ENCODE measurements at regions not wholly inside any gene's neighbourhood (a gene's known extent, or its start where the extent isn't known, plus 50 kb on each side); places are given as distances from the start of the nearest gene placed in this dataset.
"Not testable (repeated sequence)": the region's sequence is repeated elsewhere in the genome, so short reads cannot be mapped to it uniquely, and the experiment has no call there.

DNA sequence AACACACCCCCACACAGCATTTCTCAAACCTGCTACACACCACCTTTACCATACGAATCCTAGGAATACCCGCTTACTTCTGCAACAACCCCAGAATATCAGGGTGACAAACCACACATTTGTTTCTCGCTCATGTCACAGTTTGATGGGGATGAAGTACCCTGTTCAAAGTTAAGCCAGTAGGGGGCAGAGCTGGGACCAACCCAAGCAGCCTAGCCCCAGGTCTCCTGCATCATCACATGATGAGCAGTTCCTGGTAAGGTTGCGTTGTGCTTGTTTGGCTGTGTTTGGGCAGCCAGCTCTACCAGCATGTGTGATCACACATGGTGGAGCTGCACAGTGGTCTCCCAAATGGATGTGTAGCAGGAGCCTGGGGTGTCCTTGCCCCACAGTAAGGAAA is 103.6 kb upstream of the C16orf82 start:
- Mint-ChIP-seq H3K27me3 (peaks cover 1% of the 10 kb centered on the region), H3K4me3 (no peak overlapping the region), H3K9me3 (ENCODE audit: low read depth) (no peaks in the 10 kb centered on the region), H3K27ac (no peak overlapping the region), H3K4me1 (ENCODE audit: low read depth) (peaks cover 9% of the 10 kb centered on the region), H3K36me3 (no peaks in the 10 kb centered on the region)

GRCh38 chr16:26969589-26970231 is 97.0 kb upstream of the C16orf82 start:
- Mint-ChIP-seq H3K27me3 (no peaks in the 10 kb centered on the region), H3K36me3 (no peaks in the 10 kb centered on the region), H3K27ac (no peak overlapping the region), H3K4me1 (ENCODE audit: low read depth) (no peaks in the 10 kb centered on the region), H3K4me3 (no peak overlapping the region), H3K9me3 (ENCODE audit: low read depth) (no peaks in the 10 kb centered on the region)

DNA sequence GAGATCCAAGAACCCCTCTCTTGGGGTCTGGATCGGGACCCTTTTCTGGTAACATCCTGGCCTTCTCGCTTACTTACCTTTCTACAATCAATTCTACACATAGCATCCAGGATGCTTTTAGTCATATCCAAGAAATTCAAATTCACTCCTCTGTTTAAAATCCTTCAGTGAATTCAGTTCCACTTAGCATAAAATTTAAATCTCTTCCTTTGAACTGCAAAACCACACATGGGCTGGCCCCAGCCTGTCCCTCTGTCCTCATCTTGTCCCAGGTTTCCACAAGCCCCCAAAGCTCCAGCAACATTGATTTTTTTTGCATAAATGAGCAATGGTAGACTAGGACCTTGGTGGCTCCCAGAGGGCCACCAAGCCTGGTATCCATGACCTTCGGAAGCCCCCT is 96.4 kb upstream of the C16orf82 start:
- Mint-ChIP-seq H3K27ac (no peak overlapping the region), H3K4me1 (ENCODE audit: low read depth) (no peaks in the 10 kb centered on the region), H3K4me3 (no peak overlapping the region), H3K9me3 (ENCODE audit: low read depth) (no peaks in the 10 kb centered on the region), H3K27me3 (peaks cover 2% of the 10 kb centered on the region), H3K36me3 (no peaks in the 10 kb centered on the region)

DNA sequence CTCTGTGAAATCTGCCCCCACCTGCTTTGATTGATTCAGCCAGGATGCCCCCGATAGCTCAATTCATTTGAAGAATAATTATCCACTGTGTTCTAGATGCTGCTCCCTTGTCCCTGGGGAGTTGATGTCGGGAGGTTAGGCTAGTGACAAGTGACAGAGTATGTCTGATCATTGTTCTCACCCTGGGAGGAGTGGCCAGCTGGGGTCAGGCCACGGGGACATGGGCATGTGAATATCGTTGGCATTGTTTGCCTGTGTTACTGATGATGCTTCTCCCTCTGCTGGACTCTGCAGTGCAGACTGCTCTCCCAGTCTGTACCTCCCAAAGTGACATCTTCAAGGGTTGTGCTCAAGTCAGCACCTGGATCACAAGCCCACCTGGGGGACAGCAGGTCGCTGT is 89.9 kb upstream of the C16orf82 start:
- Mint-ChIP-seq H3K4me1 (ENCODE audit: low read depth) (no peaks in the 10 kb centered on the region), H3K27me3 (peaks cover 2% of the 10 kb centered on the region), H3K27ac (no peak overlapping the region), H3K9me3 (ENCODE audit: low read depth) (no peaks in the 10 kb centered on the region), H3K36me3 (no peaks in the 10 kb centered on the region), H3K4me3 (no peak overlapping the region)

GRCh38 chr16:26981266-26981938 is 85.3 kb upstream of the C16orf82 start:
- H3K27ac Mint-ChIP-seq: no peak overlapping the region
- no peak overlapping the region for H3K4me3 Mint-ChIP-seq
- peaks cover 1% of the 10 kb centered on the region for H3K27me3 Mint-ChIP-seq
- no peaks in the 10 kb centered on the region for H3K36me3 Mint-ChIP-seq
- no peaks in the 10 kb centered on the region for H3K9me3 Mint-ChIP-seq (ENCODE audit: low read depth)
- no peaks in the 10 kb centered on the region for H3K4me1 Mint-ChIP-seq (ENCODE audit: low read depth)

DNA sequence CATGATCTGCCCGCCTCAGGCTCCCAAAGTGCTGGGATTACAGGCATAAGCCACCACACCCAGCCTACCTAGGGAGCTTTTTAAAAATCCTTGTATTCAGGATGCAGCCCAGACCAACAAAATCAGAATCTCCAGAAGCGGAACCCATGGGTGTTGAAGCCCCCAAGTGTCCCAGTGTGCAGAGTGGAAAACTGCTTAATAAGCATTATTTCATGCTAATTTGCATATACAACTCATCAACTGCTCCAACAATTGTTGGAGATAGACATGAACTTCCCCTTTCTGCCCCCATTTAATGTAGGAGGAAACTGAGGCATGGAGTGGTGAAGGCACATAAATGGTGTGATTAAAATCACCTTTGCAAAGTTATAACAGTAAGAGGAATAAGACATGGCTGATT is 84.3 kb upstream of the C16orf82 start:
- no peak overlapping the region for H3K4me3 Mint-ChIP-seq

DNA sequence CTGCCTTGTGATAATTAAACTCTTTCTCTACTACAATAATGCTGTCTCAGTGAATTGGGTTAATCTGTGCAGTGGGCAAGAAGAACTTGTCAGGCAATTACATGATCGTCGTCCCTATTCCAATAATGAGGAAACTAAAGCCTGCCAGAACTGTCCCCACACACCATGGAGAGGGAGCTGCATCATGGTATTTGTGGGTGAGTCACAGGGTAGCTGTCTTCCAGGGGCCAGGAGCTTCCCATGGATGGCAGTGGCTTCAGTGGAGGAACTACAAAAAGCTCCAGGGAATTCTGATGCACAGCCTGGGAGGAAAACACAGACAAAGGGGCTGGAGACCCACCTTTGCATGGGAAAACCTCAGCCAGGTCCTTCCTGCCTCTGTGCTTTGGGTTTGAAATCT is 83.3 kb upstream of the C16orf82 start:
- Mint-ChIP-seq H3K36me3 (no peaks in the 10 kb centered on the region), H3K27me3 (peaks cover 1% of the 10 kb centered on the region), H3K27ac (no peak overlapping the region), H3K4me3 (no peak overlapping the region), H3K9me3 (ENCODE audit: low read depth) (no peaks in the 10 kb centered on the region), H3K4me1 (ENCODE audit: low read depth) (no peaks in the 10 kb centered on the region)

More for the DNA sequence above, 84.3 kb upstream of the C16orf82 start:
- Mint-ChIP-seq H3K9me3 (ENCODE audit: low read depth) (no peaks in the 10 kb centered on the region), H3K27me3 (peaks cover 1% of the 10 kb centered on the region), H3K36me3 (no peaks in the 10 kb centered on the region), H3K27ac (no peak overlapping the region), H3K4me1 (ENCODE audit: low read depth) (no peaks in the 10 kb centered on the region)

GRCh38 chr16:26985100-26986065 is 81.3 kb upstream of the C16orf82 start:
- H3K27me3 Mint-ChIP-seq: peaks cover 1% of the 10 kb centered on the region
- H3K4me3 Mint-ChIP-seq: no peak overlapping the region
- no peak overlapping the region for H3K27ac Mint-ChIP-seq
- H3K4me1 Mint-ChIP-seq (ENCODE audit: low read depth): no peaks in the 10 kb centered on the region
- no peaks in the 10 kb centered on the region for H3K36me3 Mint-ChIP-seq
- H3K9me3 Mint-ChIP-seq (ENCODE audit: low read depth): no peaks in the 10 kb centered on the region

- no peak overlapping the region for H3K4me3 Mint-ChIP-seq
- no peaks in the 10 kb centered on the region for H3K4me1 Mint-ChIP-seq (ENCODE audit: low read depth)
- no peak overlapping the region for H3K27ac Mint-ChIP-seq
- H3K9me3 Mint-ChIP-seq (ENCODE audit: low read depth): no peaks in the 10 kb centered on the region
- peaks cover 1% of the 10 kb centered on the region for H3K27me3 Mint-ChIP-seq
- H3K36me3 Mint-ChIP-seq: no peaks in the 10 kb centered on the region
Observed at GRCh38 chr16:26987597-26988010, 79.1 kb upstream of the C16orf82 start.

GRCh38 chr16:26988186-26988585 is 78.5 kb upstream of the C16orf82 start:
- no peak overlapping the region for H3K4me3 Mint-ChIP-seq
- H3K4me1 Mint-ChIP-seq (ENCODE audit: low read depth): no peaks in the 10 kb centered on the region
- H3K36me3 Mint-ChIP-seq: no peaks in the 10 kb centered on the region
- no peaks in the 10 kb centered on the region for H3K9me3 Mint-ChIP-seq (ENCODE audit: low read depth)
- H3K27ac Mint-ChIP-seq: no peak overlapping the region
- H3K27me3 Mint-ChIP-seq: peaks cover 1% of the 10 kb centered on the region

GRCh38 chr16:26990384-26991120 is 76.2 kb upstream of the C16orf82 start:
- H3K36me3 Mint-ChIP-seq; H3K4me1 Mint-ChIP-seq (ENCODE audit: low read depth); H3K9me3 Mint-ChIP-seq (ENCODE audit: low read depth): not testable (repeated sequence)

DNA sequence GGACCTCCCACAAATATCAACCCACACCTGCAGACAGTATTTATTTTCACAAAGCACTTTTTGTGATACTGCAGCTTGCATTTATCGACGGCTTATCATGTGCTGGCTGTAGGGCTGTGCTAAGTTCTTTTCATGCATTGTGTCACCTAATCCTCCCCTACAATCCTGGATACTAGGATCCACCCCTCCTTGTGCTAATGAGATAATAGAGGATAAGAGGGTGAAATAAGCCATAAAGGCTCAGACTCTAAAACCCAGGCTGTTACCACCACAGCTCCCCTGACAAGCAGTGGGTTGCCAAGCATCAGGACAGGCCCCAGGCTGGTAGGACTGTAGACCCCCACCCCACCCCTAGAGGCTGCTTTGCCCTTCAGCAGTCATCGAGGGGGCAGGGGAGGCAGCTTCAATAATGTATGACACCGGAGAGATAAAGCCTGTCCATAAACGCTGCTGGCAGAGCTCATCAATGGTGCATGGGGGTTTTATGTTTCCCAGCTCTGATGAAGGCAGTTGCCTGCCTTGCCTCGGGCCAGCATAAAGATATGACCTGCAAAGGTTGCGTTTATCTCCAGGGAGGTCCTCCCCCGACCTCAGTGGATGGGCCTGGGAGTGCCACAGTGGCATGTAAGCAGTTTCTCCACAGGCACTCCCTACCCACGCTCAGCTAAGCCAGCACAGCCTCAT is 73.9 kb upstream of the C16orf82 start:
- peaks cover 8% of the 10 kb centered on the region for H3K9me3 Mint-ChIP-seq (ENCODE audit: low read depth)

More at GRCh38 chr16:26990384-26991120, 76.2 kb upstream of the C16orf82 start:
- H3K4me3 Mint-ChIP-seq, H3K27ac Mint-ChIP-seq, H3K27me3 Mint-ChIP-seq: not testable (repeated sequence)

DNA sequence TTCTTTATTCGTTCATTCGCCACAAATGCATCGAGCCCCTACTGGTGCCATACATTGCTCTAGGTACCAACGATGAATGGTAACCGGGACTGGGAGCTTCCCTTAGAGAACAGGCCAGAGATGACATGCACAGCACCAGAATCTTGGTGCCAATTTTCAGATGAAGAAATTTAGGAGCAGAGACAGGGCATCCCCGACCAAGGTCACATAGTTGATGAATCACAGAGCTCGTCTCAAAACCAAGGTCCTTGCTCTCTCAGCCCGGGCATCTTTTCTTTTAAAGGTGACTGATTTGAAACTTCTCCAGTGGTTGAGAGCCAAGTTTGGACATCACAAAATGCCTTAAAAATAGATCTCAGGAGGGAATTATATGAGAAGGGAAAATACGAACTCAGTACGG is 73.2 kb upstream of the C16orf82 start:
- no peak overlapping the region for H3K4me3 Mint-ChIP-seq
- peaks cover 8% of the 10 kb centered on the region for H3K9me3 Mint-ChIP-seq (ENCODE audit: low read depth)
- H3K27me3 Mint-ChIP-seq: peaks cover 10% of the 10 kb centered on the region
- no peak overlapping the region for H3K27ac Mint-ChIP-seq
- no peaks in the 10 kb centered on the region for H3K36me3 Mint-ChIP-seq
- H3K4me1 Mint-ChIP-seq (ENCODE audit: low read depth): no peaks in the 10 kb centered on the region

More for the DNA sequence above, 73.9 kb upstream of the C16orf82 start:
- no peak overlapping the region for H3K4me3 Mint-ChIP-seq
- no peaks in the 10 kb centered on the region for H3K4me1 Mint-ChIP-seq (ENCODE audit: low read depth)
- peaks cover 10% of the 10 kb centered on the region for H3K27me3 Mint-ChIP-seq
- H3K27ac Mint-ChIP-seq: no peak overlapping the region
- H3K36me3 Mint-ChIP-seq: no peaks in the 10 kb centered on the region

DNA sequence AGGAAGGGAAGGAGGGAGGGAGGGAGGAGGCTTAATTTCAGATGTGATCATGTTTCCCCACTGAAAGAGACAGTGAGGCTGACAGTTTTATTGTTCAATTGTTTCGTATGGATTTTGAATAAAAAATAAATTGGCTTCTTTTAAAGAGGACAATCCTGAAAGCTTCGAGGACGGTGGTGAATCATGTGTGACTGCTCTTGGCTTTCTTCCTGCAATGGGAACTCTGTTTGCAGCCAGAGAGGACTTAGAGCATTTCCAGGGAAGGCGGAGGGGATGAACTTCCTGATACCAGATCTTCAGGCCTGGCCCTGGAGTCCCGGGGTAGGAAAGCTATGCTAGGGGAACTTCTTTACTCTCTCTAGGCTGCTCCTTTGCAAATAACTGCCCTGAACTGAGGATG is 72.8 kb upstream of the C16orf82 start:
- Mint-ChIP-seq H3K4me1 (ENCODE audit: low read depth) (no peaks in the 10 kb centered on the region), H3K27me3 (peaks cover 10% of the 10 kb centered on the region), H3K4me3 (no peak overlapping the region)

More for the DNA sequence above, 72.8 kb upstream of the C16orf82 start:
- no peaks in the 10 kb centered on the region for H3K36me3 Mint-ChIP-seq
- no peak overlapping the region for H3K27ac Mint-ChIP-seq
- peaks cover 8% of the 10 kb centered on the region for H3K9me3 Mint-ChIP-seq (ENCODE audit: low read depth)

Data from activated naive CD8-positive, alpha-beta T cell (primary cell).